ENCODE measurements at regions not wholly inside any gene's neighbourhood (a gene's known extent, or its start where the extent isn't known, plus 50 kb on each side); places are given as distances from the start of the nearest gene placed in this dataset.
"Not testable (repeated sequence)": the region's sequence is repeated elsewhere in the genome, so short reads cannot be mapped to it uniquely, and the experiment has no call there.

DNA sequence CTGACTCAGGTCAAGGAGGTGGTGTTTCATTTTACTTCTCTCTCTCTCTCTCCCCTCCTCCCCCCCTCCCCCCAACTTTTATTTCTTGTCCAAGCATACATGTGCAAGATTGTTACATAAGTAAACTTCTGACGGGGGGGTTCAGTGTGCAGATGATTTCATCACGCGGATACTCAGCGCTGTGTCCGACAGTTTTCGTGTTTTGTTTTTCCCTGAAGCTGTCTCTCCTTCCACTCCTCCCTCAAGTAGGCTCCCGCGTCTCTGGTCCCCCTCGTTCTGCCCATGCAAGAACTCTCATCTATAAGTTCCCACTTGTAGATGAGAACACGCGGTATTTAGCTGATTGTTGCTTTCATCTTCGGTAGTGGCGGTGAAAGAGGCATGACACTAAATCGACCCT, 111.0 kb upstream of the ANKRD30BL start:
- no peak for DNase-seq (ENCODE audit: low spot score)

DNA sequence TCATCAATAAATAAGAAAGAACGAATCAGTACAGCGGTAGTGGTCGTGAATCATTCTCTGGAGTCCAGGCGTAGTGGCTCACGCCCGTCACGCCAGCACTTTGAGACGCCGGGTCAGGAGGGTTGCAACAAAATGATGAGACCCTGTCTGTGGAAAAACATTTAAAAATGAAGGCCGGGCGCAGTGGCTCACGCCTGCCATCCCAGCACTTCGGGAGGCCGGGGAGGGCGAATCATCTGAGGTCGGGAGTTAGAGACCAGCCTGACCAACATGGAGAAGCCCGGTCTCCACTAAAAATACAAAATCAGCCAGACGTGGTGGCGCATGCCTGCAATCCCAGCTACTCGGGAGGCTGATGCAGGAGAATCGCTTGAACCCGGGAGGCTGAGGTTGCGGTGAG, 111.8 kb upstream of the ANKRD30BL start:
- not testable (repeated sequence) for DNase-seq (ENCODE audit: low spot score)

DNA sequence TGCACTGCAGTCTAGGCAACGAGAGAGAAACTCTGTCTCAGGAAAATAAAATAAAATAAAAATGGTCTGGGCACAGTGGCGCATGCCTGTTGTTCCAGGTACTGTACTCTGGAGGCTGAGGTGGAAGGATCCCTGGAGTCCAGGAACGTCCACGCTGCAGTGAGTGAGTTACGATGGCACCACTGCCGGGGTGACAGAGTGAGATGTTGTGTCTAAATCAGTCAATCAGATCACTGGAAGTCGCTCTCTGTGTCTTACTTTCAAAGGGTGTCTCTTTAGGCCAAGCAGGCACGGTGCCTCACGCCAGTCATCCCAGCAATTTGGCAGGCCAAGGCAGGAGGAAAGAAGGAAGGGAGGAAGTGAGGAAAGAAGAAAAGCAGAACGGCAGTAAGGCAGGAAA, 112.2 kb upstream of the ANKRD30BL start:
- no peak for DNase-seq (ENCODE audit: low spot score)

- DNase-seq (ENCODE audit: low spot score) = no peak
Measured at GRCh38 chr2:132275396-132275795, 113.6 kb upstream of the ANKRD30BL start.

- DNase-seq (ENCODE audit: low spot score) = no peak
Measured at GRCh38 chr2:132276571-132276981, 114.8 kb upstream of the ANKRD30BL start.

DNA sequence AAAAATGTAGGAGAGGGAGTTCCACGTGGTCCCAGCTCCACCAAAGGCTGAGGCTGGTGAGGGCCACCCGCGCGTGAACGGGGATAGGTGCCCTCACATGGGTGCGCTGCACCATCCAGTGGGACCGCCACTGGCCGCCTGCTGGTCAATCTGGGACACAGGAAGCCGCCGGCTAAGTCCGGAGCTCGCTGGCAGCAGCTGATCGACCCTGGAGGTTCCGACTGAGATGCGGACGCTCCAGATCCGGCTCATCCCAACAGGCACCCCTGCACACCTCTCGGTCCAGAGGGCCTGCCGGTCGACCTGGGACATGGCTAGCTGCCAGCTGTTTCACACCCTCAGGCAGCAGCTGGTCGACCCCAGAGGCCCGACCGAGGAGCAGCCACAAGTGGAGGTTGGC, 116.5 kb upstream of the ANKRD30BL start:
- DNase-seq (ENCODE audit: low spot score) = no peak

GRCh38 chr2:132279344-132279743, 117.6 kb upstream of the ANKRD30BL start:
- DNase-seq (ENCODE audit: low spot score) = no peak

GRCh38 chr2:132279930-132280615, 118.3 kb upstream of the ANKRD30BL start:
- DNase-seq (ENCODE audit: low spot score) = no peak

GRCh38 chr2:132280912-132281311, 119.2 kb upstream of the ANKRD30BL start:
- no peak for DNase-seq (ENCODE audit: low spot score)

DNA sequence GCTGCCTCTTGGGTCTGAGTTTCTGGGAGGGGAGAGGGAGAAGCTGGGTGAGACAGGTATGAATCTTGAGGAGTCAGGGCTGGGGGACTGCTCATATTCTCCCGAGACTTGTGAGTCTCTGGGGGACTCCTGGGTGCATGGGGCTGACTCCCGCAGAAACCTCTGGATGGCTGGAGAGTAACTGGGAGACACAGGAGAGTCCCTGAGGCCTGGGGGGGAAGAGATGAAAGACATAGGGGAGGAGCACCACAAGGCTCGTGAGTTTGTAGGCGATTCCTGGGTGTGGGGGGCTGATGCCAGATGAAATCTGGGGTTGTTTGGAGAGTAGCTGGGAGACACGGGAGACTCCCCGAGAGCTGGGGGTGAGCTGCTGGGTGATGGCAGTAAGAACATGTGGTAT, 120.4 kb upstream of the ANKRD30BL start:
- not testable (repeated sequence) for DNase-seq (ENCODE audit: low spot score)

DNA sequence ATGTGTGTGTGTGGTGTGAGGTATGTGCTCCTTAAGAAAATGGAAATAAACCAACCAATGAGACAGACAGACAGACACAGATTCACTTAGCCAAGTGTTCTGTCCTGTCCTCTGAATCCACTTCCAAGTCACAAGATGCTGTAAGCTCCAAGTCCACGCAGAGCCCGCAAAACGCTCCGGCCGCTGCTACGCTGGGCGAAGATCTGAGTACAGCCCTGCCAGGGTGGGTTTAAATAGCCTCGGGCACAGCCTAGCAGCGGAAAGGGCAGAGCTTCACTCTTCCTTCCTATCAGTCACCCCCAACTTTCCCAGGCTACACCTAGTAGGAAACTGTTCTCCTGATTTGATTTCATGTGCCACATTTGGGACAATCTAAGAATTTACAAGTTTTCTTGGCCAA, 121.2 kb upstream of the ANKRD30BL start:
- no peak for DNase-seq (ENCODE audit: low spot score)

DNA sequence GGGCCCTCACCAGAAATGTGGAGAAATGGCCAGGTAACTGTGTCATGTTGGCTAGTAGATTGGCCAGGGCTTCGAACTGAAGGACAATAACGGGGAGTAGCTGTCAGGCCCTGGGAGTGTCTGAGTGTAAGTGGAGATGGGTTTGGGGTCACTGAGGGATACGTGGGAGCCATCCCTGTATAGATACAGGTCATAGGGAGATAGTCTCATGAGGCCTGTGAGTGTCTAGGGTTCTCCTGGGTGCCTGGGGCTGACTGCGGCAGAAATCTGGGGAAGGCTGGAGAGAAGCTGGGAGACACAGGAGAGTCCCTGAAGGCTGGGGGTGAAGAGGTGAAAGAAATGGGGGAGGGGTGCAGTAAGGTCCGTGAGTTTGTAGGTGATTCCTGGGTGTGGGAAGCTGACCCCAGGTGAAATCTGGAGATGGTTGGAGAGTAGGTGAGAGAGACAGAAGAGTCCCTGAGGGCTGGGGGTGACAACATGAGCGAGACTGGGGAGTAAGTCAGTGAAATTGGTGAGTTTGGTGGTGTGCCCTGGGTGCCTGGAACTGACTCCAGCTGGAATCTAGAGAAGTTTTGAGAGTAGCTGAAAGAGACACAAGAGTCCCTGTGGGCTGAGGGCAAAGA, 124.6 kb upstream of the ANKRD30BL start:
- DNase-seq (ENCODE audit: low spot score) = not testable (repeated sequence)

GRCh38 chr2:132287910-132288309, 126.2 kb upstream of the ANKRD30BL start:
- not testable (repeated sequence) for DNase-seq (ENCODE audit: low spot score)

DNA sequence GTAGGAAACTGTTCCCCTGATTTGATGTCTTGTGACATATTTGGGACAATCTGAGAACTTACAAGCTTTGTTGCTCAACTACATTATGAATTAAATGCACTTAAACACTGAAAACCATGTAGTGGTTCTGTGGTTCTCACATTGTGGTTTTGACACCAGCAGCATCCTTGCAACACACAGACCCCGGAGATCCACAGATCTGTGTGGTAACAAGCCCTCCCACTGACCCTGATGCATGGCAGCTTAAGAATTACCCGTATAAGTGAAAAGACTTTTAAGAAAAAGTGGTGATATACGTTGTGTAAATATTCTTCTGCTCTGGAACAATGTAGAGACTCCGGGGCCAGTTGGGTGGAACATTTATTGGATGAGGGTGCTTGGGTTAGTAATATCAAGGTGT, 127.4 kb upstream of the ANKRD30BL start:
- not testable (repeated sequence) for DNase-seq (ENCODE audit: low spot score)

DNA sequence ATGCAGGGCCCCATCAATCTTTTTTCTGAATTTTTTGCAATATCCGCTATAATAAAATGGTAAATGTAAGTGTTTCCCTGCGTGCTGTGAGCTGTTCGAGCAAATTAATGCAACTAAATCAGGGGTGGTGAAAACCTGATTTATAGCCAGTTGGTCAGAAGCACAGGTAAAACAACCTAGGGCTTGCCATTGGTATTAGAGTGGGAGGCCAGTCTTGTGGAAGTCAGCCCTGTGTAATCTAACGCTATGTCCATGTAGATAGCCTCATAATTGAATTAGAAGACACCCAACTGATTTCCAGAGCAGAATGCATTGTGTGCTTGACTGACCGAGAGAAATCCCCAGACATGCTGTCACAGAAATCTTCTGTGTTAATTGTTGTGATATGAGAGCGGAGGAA, 126.8 kb upstream of the GPR39 start:
- not testable (repeated sequence) for DNase-seq (ENCODE audit: low spot score)

GRCh38 chr2:132300592-132301378, 115.8 kb upstream of the GPR39 start:
- not testable (repeated sequence) for DNase-seq (ENCODE audit: low spot score)

- DNase-seq (ENCODE audit: low spot score) = not testable (repeated sequence)
Measured at GRCh38 chr2:132304661-132305380, 111.8 kb upstream of the GPR39 start.

DNA sequence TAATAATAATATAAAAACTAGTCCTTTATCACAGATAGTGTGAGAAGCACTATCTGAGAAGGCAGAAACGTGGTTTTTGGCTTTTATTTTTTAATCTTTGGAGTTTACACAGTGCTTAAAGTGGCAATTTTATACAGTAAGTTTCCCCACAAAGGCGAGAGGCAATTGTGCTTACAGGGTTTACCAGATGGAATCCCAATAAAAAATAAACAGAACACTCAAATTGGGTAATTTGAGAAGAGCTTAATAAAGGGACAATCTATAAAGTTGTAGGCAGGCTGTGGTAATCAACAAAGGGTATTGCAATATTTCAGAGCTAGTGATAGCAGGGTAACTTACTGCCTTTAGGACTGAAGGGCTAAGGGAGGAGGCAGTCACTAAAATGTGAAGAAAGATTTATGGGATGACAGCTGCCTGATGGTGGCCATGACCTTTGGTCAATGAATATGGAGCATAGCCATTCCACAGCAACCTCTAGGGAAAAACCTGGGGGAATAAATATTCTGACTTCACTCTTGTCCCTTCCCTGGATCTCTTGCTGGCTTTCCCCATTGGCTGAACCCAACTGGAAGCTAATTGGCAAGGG, 108.9 kb upstream of the GPR39 start:
- DNase-seq (ENCODE audit: low spot score) = not testable (repeated sequence)

DNA sequence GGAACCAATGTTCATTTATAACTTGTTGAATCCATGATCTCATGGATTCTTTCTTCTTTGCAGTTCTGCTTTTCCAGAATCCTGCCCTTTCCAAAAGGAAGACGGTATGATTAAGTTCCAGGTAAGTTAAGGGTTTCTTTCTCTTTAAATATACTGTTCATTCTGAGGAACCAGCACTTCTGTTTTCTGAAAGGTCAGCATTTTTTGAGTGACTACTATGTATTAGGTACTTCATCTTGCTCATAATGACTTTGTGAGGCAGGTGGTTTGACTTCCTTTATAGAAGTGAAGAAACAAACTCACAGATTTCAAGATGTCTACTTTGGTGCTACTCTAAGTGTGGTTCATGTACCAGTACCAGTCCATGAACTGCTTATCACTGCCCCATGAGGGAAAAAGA, 107.4 kb upstream of the GPR39 start:
- DNase-seq (ENCODE audit: low spot score) = not testable (repeated sequence)

- not testable (repeated sequence) for DNase-seq (ENCODE audit: low spot score)
Measured at GRCh38 chr2:132315546-132315945, 101.1 kb upstream of the GPR39 start.

DNA sequence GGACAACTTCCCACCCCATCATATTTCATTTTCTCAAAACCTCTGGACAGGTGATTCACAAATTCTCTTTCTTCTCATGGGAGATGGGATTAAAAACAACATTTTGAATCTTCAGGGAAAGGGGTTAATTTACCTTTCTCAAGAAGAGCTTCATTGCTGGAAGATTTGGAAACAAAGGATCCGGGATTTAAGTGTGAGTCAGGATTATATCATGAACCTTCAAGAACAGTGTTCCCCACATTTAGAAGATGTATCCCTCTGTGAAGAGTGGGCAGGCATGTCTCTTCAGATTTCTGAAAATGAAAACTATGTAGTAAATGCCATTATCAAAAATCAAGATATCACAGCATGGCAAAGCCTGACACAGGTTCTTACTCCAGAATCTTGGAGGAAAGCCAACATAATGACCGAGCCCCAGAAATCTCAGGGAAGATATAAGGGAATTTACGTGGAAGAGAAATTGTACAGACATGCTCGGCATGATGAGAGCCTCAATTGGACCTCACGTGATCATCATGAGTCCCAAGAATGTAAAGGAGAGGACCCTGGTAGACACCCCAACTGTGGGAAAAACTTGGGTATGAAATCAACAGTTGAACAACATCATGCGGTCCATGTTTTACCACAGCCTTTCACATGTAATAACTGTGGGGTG, 99.5 kb upstream of the GPR39 start:
- not testable (repeated sequence) for DNase-seq (ENCODE audit: low spot score)
